ENCODE measurements at regions not wholly inside any gene's neighbourhood (a gene's known extent, or its start where the extent isn't known, plus 50 kb on each side); places are given as distances from the start of the nearest gene placed in this dataset.

- H3K27ac ChIP-seq (ENCODE audit: low read depth, low read length), result no peak overlapping the region
- no peak overlapping the region for H3K9ac ChIP-seq (ENCODE audit: low read length)
- H3F3A ChIP-seq (ENCODE audit: insufficient read depth), result no peaks in the 10 kb centered on the region
- H3K79me2 ChIP-seq (ENCODE audit: insufficient read depth, low read length), result no peaks in the 10 kb centered on the region
- H3K9me3 ChIP-seq (ENCODE audit: insufficient read depth, low read length), result no peaks in the 10 kb centered on the region
- H3K4me3 ChIP-seq (ENCODE audit: insufficient read depth, low read length, poor library complexity, severe bottlenecking), result no peak overlapping the region
- H3K9me2 ChIP-seq (replicated peaks; ENCODE audit: insufficient read depth, low read length), result no peaks in the 10 kb centered on the region
- no peaks in the 10 kb centered on the region for H3K27me3 ChIP-seq (ENCODE audit: low read length)
- no peak overlapping the region for H2AFZ ChIP-seq (ENCODE audit: low read depth, low read length, severe bottlenecking)
- no peaks in the 10 kb centered on the region for H4K20me1 ChIP-seq (ENCODE audit: low read depth, low read length)
- no peak overlapping the region for H3K4me2 ChIP-seq (ENCODE audit: low read depth, low read length, poor library complexity, severe bottlenecking)
- no peaks in the 10 kb centered on the region for H3K36me3 ChIP-seq (ENCODE audit: low read length)
- TF ChIP-seq CTCF (IDR thresholded peaks at IDR 0.05; ENCODE audit: insufficient read depth, low read length, poor library complexity, severe bottlenecking) (no peak), EZH2phosphoT487 (conservative IDR thresholded peaks at IDR 0.05; ENCODE audit: low read length) (no peak)
Measured at GRCh38 chr9:80191108-80191507, 619.3 kb downstream of the TLE4 start.

- no peak overlapping the region for H2AFZ ChIP-seq (ENCODE audit: low read depth, low read length, severe bottlenecking)
- no peak overlapping the region for H3K4me2 ChIP-seq (ENCODE audit: low read depth, low read length, poor library complexity, severe bottlenecking)
- no peak overlapping the region for H3K27ac ChIP-seq (ENCODE audit: low read depth, low read length)
- H3K9ac ChIP-seq (ENCODE audit: low read length), result no peak overlapping the region
- no peaks in the 10 kb centered on the region for H3K36me3 ChIP-seq (ENCODE audit: low read length)
- no peaks in the 10 kb centered on the region for H3K79me2 ChIP-seq (ENCODE audit: insufficient read depth, low read length)
- TF ChIP-seq EZH2phosphoT487 (conservative IDR thresholded peaks at IDR 0.05; ENCODE audit: low read length) (no peak), CTCF (IDR thresholded peaks at IDR 0.05; ENCODE audit: insufficient read depth, low read length, poor library complexity, severe bottlenecking) (no peak)
- H3K9me2 ChIP-seq (replicated peaks; ENCODE audit: insufficient read depth, low read length), result no peaks in the 10 kb centered on the region
- no peaks in the 10 kb centered on the region for H3K9me3 ChIP-seq (ENCODE audit: insufficient read depth, low read length)
- no peaks in the 10 kb centered on the region for H4K20me1 ChIP-seq (ENCODE audit: low read depth, low read length)
- H3K27me3 ChIP-seq (ENCODE audit: low read length), result no peaks in the 10 kb centered on the region
- no peak overlapping the region for H3K4me3 ChIP-seq (ENCODE audit: insufficient read depth, low read length, poor library complexity, severe bottlenecking)
- no peaks in the 10 kb centered on the region for H3F3A ChIP-seq (ENCODE audit: insufficient read depth)
Measured at GRCh38 chr9:80188579-80188978, 616.8 kb downstream of the TLE4 start.

- Histone ChIP-seq H3K4me2 (ENCODE audit: low read depth, low read length, poor library complexity, severe bottlenecking) (no peak overlapping the region), H3K4me3 (ENCODE audit: insufficient read depth, low read length, poor library complexity, severe bottlenecking) (no peak overlapping the region), H3F3A (ENCODE audit: insufficient read depth) (no peaks in the 10 kb centered on the region), H3K27ac (ENCODE audit: low read depth, low read length) (no peak overlapping the region), H3K27me3 (ENCODE audit: low read length) (no peaks in the 10 kb centered on the region), H3K36me3 (ENCODE audit: low read length) (no peaks in the 10 kb centered on the region), H2AFZ (ENCODE audit: low read depth, low read length, severe bottlenecking) (no peak overlapping the region), H3K79me2 (ENCODE audit: insufficient read depth, low read length) (no peaks in the 10 kb centered on the region), H3K9me3 (ENCODE audit: insufficient read depth, low read length) (peaks cover 4% of the 10 kb centered on the region; the same call in 1 of the 2 replicates), H3K9ac (ENCODE audit: low read length) (no peak overlapping the region), H4K20me1 (ENCODE audit: low read depth, low read length) (no peaks in the 10 kb centered on the region), H3K9me2 (replicated peaks; ENCODE audit: insufficient read depth, low read length) (no peaks in the 10 kb centered on the region)
- TF ChIP-seq EZH2phosphoT487 (conservative IDR thresholded peaks at IDR 0.05; ENCODE audit: low read length) (no peak), CTCF (IDR thresholded peaks at IDR 0.05; ENCODE audit: insufficient read depth, low read length, poor library complexity, severe bottlenecking) (no peak)
Measured at GRCh38 chr9:80185112-80185738, 613.5 kb downstream of the TLE4 start.
